Mammary epithelial cell (primary cell): ENCODE measurements at regions not wholly inside any gene's neighbourhood (a gene's known extent, or its start where the extent isn't known, plus 50 kb on each side); places are given as distances from the start of the nearest gene placed in this dataset.

ENCODE experiments used
- EZH2 ChIP-seq: IDR thresholded peaks from 2 replicates; pipeline ENCODE4 v1.6.1; 2012; ENCODE audit warnings: low read length, inconsistent platforms, borderline replicate concordance
- TF ChIP-seq, protein P1 (sequence below), 2 donors: IDR thresholded peaks in 1 of 2; conservative IDR thresholded peaks in 1 of 2; 2 replicates each; pipeline ENCODE4 v1.5.1; 2011 to 2012; ENCODE audit warnings: inconsistent platforms in 2 of 2, low read length in 2 of 2, mild to moderate bottlenecking in 2 of 2, control low read depth in 1 of 2, low read depth in 1 of 2; ENCODE audit not compliant: insufficient read depth in 1 of 2; ENCODE audit errors: extremely low read depth in 1 of 2

DNA sequence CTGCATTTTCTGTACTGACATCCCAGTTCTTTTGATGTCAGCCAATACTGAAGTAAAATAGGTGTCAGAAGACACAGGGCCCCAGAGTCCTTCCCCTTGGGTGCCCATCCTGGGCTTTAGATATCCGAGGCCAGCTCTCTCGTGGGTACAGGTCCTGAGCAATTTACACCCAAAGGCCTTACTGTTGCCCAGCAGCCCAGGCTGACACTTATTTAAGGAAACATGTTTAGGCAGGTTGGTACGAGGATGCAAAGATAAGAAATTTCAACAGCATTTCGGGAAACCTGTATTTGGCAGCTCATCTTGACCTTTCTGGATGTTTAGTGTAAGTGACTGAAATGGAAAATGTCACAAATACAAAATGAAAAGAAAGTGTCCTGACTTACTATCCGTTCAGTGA is 130.0 kb upstream of the IL12A start:
- TF ChIP-seq, protein P1, sequence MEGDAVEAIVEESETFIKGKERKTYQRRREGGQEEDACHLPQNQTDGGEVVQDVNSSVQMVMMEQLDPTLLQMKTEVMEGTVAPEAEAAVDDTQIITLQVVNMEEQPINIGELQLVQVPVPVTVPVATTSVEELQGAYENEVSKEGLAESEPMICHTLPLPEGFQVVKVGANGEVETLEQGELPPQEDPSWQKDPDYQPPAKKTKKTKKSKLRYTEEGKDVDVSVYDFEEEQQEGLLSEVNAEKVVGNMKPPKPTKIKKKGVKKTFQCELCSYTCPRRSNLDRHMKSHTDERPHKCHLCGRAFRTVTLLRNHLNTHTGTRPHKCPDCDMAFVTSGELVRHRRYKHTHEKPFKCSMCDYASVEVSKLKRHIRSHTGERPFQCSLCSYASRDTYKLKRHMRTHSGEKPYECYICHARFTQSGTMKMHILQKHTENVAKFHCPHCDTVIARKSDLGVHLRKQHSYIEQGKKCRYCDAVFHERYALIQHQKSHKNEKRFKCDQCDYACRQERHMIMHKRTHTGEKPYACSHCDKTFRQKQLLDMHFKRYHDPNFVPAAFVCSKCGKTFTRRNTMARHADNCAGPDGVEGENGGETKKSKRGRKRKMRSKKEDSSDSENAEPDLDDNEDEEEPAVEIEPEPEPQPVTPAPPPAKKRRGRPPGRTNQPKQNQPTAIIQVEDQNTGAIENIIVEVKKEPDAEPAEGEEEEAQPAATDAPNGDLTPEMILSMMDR (conservative IDR thresholded peaks at IDR 0.05 in 1 of 2, IDR thresholded peaks at IDR 0.05 in 1 of 2; ENCODE audit: extremely low read depth in 1 of 2, insufficient read depth in 1 of 2, low read depth in 1 of 2, low read length in 2 of 2) = no peak
- TF ChIP-seq EZH2 = no peak
